ENCODE measurements at regions not wholly inside any gene's neighbourhood (a gene's known extent, or its start where the extent isn't known, plus 50 kb on each side); places are given as distances from the start of the nearest gene placed in this dataset.

DNA sequence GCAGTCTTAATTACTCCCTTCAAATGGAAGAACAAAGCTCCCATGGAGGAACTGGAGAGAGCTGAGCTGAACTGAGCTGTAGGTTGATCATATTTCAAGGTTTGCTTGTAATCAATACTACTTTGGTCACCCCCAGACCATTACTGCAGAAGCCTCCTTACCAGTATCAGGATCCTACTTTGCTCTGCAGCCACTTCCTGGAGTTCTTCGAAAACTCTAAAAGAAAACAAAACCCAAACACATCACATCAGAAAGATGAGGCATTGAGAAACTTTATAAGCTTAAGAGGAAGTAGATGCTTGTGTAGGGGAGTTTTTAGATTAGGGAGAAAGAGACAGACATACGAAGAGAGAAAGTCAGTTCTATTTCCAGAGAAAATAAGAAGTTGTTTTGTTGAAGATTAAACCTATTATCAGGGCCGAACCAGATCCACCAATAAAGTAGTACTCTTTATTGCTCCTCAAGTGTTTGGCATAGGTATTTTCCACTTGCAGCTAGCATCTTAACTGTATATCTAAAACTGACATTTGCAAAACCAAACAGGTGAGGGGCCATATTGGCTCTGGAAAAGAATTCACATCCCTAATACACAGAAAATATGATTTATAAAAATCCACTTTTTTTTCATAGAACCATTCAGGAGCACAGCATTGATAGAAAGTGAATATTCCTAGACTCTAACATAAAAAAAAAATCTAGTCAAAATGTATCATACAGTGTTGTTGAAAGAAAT is 166.9 kb upstream of the KLF7 start:
- no peak overlapping the region for H3K27ac ChIP-seq
- no peaks in the 10 kb centered on the region for H3K9me3 ChIP-seq (ENCODE audit: low read depth)
- H3K27me3 ChIP-seq, result no peaks in the 10 kb centered on the region
- WGBS (ENCODE audit: low lambda C conversion rate, missing lambda C conversion rate), result 85% methylated on average over 3 of the region's 3 CpGs
- no peaks in the 10 kb centered on the region for H3K9me2 ChIP-seq (replicated peaks; ENCODE audit: insufficient read depth)
- H3K36me3 ChIP-seq (replicated peaks; ENCODE audit: insufficient read depth, low read depth), result no peaks in the 10 kb centered on the region
- TF ChIP-seq EZH2 (IDR thresholded peaks at IDR 0.05; ENCODE audit: borderline replicate concordance), result no peak
- H3K4me3 ChIP-seq, result no peak overlapping the region
- no peak overlapping the region for H2AFZ ChIP-seq
- no peaks in the 10 kb centered on the region for H4K20me1 ChIP-seq (ENCODE audit: insufficient read depth, poor library complexity, severe bottlenecking)
- DNase-seq (ENCODE audit: low spot score), result no peak
- H3K4me1 ChIP-seq (ENCODE audit: insufficient read depth), result peaks cover 15% of the 10 kb centered on the region
- no peaks in the 10 kb centered on the region for H3K79me2 ChIP-seq
- no peak overlapping the region for H3K4me2 ChIP-seq

DNA sequence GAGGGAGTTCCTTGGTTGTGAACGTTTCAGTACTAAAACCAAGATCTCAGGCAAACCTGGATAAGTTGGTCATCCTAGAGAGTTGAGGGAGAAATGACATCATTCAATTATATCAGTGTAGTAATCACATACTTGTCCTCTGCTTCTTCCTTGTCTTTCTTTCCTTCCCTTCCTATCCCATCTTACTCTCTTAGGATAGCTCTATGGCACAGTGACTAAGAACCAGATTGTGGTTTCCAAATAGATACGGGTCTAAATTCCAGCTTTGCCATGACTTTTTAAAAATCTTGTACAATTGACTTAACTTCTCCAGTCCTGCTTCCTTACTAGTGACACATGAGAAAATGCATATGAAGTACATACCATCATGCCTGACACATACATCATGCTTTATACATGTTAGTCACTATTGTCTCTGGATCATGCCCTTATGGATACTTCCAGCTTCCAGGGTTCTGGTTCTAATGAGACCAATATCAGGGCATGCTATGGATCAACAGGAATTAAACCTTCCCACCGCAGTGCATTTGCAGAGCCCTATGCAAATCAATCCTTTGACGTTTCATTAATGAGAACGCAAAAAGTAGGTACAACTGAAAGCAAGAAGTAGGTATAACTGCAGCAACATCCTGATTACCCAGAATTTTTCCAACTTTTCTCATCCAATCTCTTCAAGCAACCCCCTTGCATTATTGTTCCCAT is 168.0 kb upstream of the KLF7 start:
- Histone ChIP-seq H3K36me3 (replicated peaks; ENCODE audit: insufficient read depth, low read depth) (no peaks in the 10 kb centered on the region), H3K4me2 (peak overlapping the region; percentile 62), H2AFZ (no peak overlapping the region), H3K79me2 (no peaks in the 10 kb centered on the region), H3K27me3 (no peaks in the 10 kb centered on the region), H3K27ac (peak overlapping the region; percentile 86), H3K9me3 (ENCODE audit: low read depth) (no peaks in the 10 kb centered on the region), H3K4me3 (no peak overlapping the region), H3K4me1 (ENCODE audit: insufficient read depth) (peaks cover 15% of the 10 kb centered on the region), H4K20me1 (ENCODE audit: insufficient read depth, poor library complexity, severe bottlenecking) (no peaks in the 10 kb centered on the region), H3K9me2 (replicated peaks; ENCODE audit: insufficient read depth) (no peaks in the 10 kb centered on the region)
- 93% methylated on average over 5 of the region's 5 CpGs for WGBS (ENCODE audit: low lambda C conversion rate, missing lambda C conversion rate)
- TF ChIP-seq EZH2phosphoT487 (IDR thresholded peaks at IDR 0.05; ENCODE audit: low read depth, severe bottlenecking, unreplicated experiment), result no peak
- DNase-seq (ENCODE audit: low spot score), result no peak

DNA sequence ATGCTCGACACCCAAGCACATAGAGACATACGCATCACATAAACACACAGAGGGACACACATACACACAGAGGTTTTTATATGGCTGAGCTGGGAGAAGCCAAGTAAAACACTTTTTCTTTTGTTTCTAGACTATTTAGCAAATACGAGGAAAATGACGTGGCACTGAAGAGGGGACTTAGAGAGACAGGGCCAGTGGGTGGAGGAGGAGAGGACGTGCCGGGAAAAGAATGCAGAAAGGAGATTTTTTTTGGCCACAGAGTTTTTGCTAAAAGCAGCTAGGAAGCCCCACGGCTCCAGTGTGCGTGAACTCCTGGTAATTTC is 168.5 kb upstream of the KLF7 start:
- Histone ChIP-seq H3K27me3 (no peaks in the 10 kb centered on the region), H3K9me3 (ENCODE audit: low read depth) (no peaks in the 10 kb centered on the region), H3K4me1 (ENCODE audit: insufficient read depth) (peaks cover 15% of the 10 kb centered on the region), H3K79me2 (no peaks in the 10 kb centered on the region), H3K27ac (peak overlapping the region; percentile 86), H4K20me1 (ENCODE audit: insufficient read depth, poor library complexity, severe bottlenecking) (no peaks in the 10 kb centered on the region), H2AFZ (peak overlapping the region; percentile 13), H3K36me3 (replicated peaks; ENCODE audit: insufficient read depth, low read depth) (no peaks in the 10 kb centered on the region), H3K4me3 (no peak overlapping the region), H3K4me2 (peak overlapping the region; percentile 62), H3K9me2 (replicated peaks; ENCODE audit: insufficient read depth) (no peaks in the 10 kb centered on the region)
- TF ChIP-seq, protein P1, sequence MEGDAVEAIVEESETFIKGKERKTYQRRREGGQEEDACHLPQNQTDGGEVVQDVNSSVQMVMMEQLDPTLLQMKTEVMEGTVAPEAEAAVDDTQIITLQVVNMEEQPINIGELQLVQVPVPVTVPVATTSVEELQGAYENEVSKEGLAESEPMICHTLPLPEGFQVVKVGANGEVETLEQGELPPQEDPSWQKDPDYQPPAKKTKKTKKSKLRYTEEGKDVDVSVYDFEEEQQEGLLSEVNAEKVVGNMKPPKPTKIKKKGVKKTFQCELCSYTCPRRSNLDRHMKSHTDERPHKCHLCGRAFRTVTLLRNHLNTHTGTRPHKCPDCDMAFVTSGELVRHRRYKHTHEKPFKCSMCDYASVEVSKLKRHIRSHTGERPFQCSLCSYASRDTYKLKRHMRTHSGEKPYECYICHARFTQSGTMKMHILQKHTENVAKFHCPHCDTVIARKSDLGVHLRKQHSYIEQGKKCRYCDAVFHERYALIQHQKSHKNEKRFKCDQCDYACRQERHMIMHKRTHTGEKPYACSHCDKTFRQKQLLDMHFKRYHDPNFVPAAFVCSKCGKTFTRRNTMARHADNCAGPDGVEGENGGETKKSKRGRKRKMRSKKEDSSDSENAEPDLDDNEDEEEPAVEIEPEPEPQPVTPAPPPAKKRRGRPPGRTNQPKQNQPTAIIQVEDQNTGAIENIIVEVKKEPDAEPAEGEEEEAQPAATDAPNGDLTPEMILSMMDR (IDR thresholded peaks at IDR 0.05; ENCODE audit: poor library complexity), result no peak
- TF ChIP-seq EZH2 (IDR thresholded peaks at IDR 0.05; ENCODE audit: borderline replicate concordance), result no peak
- no peak for TF ChIP-seq EZH2phosphoT487 (IDR thresholded peaks at IDR 0.05; ENCODE audit: low read depth, severe bottlenecking, unreplicated experiment)
- no peak for DNase-seq (ENCODE audit: low spot score)
- WGBS (ENCODE audit: low lambda C conversion rate, missing lambda C conversion rate), result 48% methylated on average over 8 of the region's 8 CpGs

DNA sequence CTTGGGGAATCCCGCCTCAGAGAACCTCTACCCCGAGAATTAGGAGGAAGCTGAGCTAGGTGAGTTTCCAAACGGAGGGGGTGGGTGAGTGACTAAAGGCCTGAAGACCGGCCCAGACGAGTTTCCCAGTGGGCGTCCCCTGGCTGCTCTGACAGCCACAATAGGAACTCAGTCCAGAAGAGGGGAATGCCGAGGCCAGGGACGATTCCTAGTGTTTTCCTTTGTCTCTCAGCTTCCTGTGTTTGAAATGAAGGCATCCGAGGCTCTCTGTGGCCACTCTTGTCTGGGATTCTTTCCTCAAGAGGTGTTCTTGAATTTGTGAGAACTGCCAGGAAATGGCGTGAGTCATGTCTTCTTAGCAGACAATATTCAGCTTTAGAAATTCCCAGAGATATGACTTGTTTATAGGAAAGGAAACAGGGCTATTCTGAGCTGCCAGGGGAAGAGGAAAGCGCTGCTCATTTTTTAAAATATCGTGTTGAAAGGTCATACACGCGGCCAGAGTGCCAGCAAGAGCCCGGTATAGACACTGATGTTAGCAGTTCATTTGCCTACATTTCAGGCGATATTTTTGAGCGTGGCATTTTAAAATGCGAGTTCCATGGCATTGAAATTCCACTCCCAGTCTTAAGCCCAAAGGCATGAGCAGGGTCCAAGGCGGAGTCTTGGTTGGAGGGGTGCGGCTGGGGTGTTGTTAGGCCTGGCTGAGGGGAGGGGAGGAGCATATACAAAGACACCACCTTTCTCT is 169.1 kb upstream of the KLF7 start:
- peak overlapping the region; percentile 13 for H2AFZ ChIP-seq
- no peaks in the 10 kb centered on the region for H3K79me2 ChIP-seq
- H3K4me1 ChIP-seq (ENCODE audit: insufficient read depth), result peaks cover 15% of the 10 kb centered on the region
- no peaks in the 10 kb centered on the region for H3K9me2 ChIP-seq (replicated peaks; ENCODE audit: insufficient read depth)
- H3K27ac ChIP-seq, result peak overlapping the region; percentile 86
- no peak for TF ChIP-seq EZH2 (IDR thresholded peaks at IDR 0.05; ENCODE audit: borderline replicate concordance)
- TF ChIP-seq, protein P1 (IDR thresholded peaks at IDR 0.05; ENCODE audit: poor library complexity), result no peak
- no peaks in the 10 kb centered on the region for H4K20me1 ChIP-seq (ENCODE audit: insufficient read depth, poor library complexity, severe bottlenecking)
- H3K36me3 ChIP-seq (replicated peaks; ENCODE audit: insufficient read depth, low read depth), result no peaks in the 10 kb centered on the region
- H3K4me2 ChIP-seq, result peak overlapping the region; percentile 62
- H3K9me3 ChIP-seq (ENCODE audit: low read depth), result no peaks in the 10 kb centered on the region
- H3K27me3 ChIP-seq, result no peaks in the 10 kb centered on the region
- peak; percentile 68 for DNase-seq (ENCODE audit: low spot score)
- no peak overlapping the region for H3K4me3 ChIP-seq
- 30% methylated on average over 20 of the region's 20 CpGs for WGBS (ENCODE audit: low lambda C conversion rate, missing lambda C conversion rate)
